PC-3 (cell line): ENCODE measurements at regions not wholly inside any gene's neighbourhood (a gene's known extent, or its start where the extent isn't known, plus 50 kb on each side); places are given as distances from the start of the nearest gene placed in this dataset.

Source experiments
- ATAC-seq: fragments of 200-7000 bp; cut with Tn5 transposase; 2 replicates; pipeline ENCODE4 v1.9.1; 2020; ENCODE audit warnings: mild to moderate bottlenecking, moderate library complexity
- BruUV-seq: library from RNA; stranded (reverse); fragments of 400-500 nt; replicated peaks from 2 replicates; lab custom pipeline; 2021; lab: Mats Ljungman, UMichigan
- CTCF ChIA-PET: fragments of 300-600 bp; sonication (Branson Sonifier 250); formaldehyde crosslinking; loops from one replicate; lab custom pipeline; 2022; ENCODE audit warnings: antibody characterized with exemption; lab: Charles Lee
- POLR2A ChIA-PET: fragments of 300-600 bp; sonication (Branson Sonifier 250); formaldehyde crosslinking; loops from one replicate; lab custom pipeline; 2022; ENCODE audit warnings: antibody characterized with exemption; ENCODE audit not compliant: unreplicated experiment; lab: Charles Lee
- DNase-seq: peaks from one replicate; pipeline ENCODE4 v3.0.0-alpha.2; 2015
- H2AFZ ChIP-seq: fragments of 300-600 bp; sonication (generic); 2 replicates; pipeline ENCODE4 v1.6.0; 2016; ENCODE audit warnings: antibody characterized with exemption, low read length
- H3F3A ChIP-seq: fragments of 300-600 bp; sonication (generic); one replicate; pipeline ENCODE4 v1.6.0; 2017; ENCODE audit warnings: antibody characterized with exemption, low read length, control low read depth, mild to moderate bottlenecking; ENCODE audit not compliant: unreplicated experiment
- H3K27ac ChIP-seq: fragments of 300-600 bp; sonication (generic); 2 replicates; pipeline ENCODE4 v1.5.1; 2016; ENCODE audit warnings: mild to moderate bottlenecking, low read length
- H3K27me3 ChIP-seq: fragments of 300-600 bp; sonication (generic); 2 replicates; pipeline ENCODE4 v1.6.1; 2016; ENCODE audit warnings: low read length, mixed read lengths
- H3K36me3 ChIP-seq: fragments of 300-600 bp; sonication (generic); 2 replicates; pipeline ENCODE4 v1.6.1; 2016; ENCODE audit warnings: low read depth, mixed run types, low read length, mixed read lengths
- H3K4me1 ChIP-seq: fragments of 300-600 bp; sonication (generic); 2 replicates; pipeline ENCODE4 v1.5.1; 2016; ENCODE audit warnings: low read length; ENCODE audit not compliant: insufficient read depth
- H3K4me2 ChIP-seq: fragments of 300-600 bp; sonication (generic); 2 replicates; pipeline ENCODE4 v1.6.0; 2016; ENCODE audit warnings: low read length
- H3K4me3 ChIP-seq: fragments of 300-600 bp; sonication (generic); 2 replicates; pipeline ENCODE4 v1.5.1; 2016; ENCODE audit warnings: mild to moderate bottlenecking, low read length, mixed read lengths
- H3K79me2 ChIP-seq: fragments of 300-600 bp; sonication (generic); 2 replicates; pipeline ENCODE4 v1.6.1; 2017; ENCODE audit warnings: low read length, mixed read lengths
- H3K9ac ChIP-seq: fragments of 300-600 bp; sonication (generic); 2 replicates; pipeline ENCODE4 v1.6.0; 2016; ENCODE audit warnings: mild to moderate bottlenecking, low read length
- H3K9me2 ChIP-seq: fragments of 300-600 bp; sonication (generic); replicated peaks from 2 replicates; pipeline ENCODE4 v1.6.1; 2016; ENCODE audit warnings: mixed run types, low read length, mixed read lengths
- H3K9me3 ChIP-seq: fragments of 300-600 bp; sonication (generic); 2 replicates; pipeline ENCODE4 v1.6.1; 2016; ENCODE audit warnings: low read length, mixed read lengths
- H4K20me1 ChIP-seq: fragments of 300-600 bp; sonication (generic); 2 replicates; pipeline ENCODE4 v1.6.1; 2016; ENCODE audit warnings: low read length, mixed read lengths
- EZH2 ChIP-seq: fragments of 300-600 bp; sonication (generic); IDR thresholded peaks from one replicate; pipeline ENCODE4 v1.6.1; 2017; ENCODE audit warnings: antibody characterized with exemption, mild to moderate bottlenecking, low read length; ENCODE audit not compliant: unreplicated experiment
- EZH2phosphoT487 ChIP-seq: fragments of 300-600 bp; sonication (generic); IDR thresholded peaks from 2 replicates; pipeline ENCODE4 v1.6.1; 2018; ENCODE audit warnings: mild to moderate bottlenecking, antibody characterized with exemption, low read length, borderline replicate concordance
- intact Hi-C: fragments of 100-400 bp; cut with micrococcal nuclease; formaldehyde crosslinking; loops from 2 replicates; pipeline ENCODE4 v1.9.0; 2023
- TF ChIP-seq, protein P1 (sequence below): fragments of 300-600 bp; sonication (generic); conservative IDR thresholded peaks from 2 replicates; pipeline ENCODE4 v1.5.1; 2017; ENCODE audit warnings: antibody characterized with exemption, low read depth, mild to moderate bottlenecking, low read length

DNA sequence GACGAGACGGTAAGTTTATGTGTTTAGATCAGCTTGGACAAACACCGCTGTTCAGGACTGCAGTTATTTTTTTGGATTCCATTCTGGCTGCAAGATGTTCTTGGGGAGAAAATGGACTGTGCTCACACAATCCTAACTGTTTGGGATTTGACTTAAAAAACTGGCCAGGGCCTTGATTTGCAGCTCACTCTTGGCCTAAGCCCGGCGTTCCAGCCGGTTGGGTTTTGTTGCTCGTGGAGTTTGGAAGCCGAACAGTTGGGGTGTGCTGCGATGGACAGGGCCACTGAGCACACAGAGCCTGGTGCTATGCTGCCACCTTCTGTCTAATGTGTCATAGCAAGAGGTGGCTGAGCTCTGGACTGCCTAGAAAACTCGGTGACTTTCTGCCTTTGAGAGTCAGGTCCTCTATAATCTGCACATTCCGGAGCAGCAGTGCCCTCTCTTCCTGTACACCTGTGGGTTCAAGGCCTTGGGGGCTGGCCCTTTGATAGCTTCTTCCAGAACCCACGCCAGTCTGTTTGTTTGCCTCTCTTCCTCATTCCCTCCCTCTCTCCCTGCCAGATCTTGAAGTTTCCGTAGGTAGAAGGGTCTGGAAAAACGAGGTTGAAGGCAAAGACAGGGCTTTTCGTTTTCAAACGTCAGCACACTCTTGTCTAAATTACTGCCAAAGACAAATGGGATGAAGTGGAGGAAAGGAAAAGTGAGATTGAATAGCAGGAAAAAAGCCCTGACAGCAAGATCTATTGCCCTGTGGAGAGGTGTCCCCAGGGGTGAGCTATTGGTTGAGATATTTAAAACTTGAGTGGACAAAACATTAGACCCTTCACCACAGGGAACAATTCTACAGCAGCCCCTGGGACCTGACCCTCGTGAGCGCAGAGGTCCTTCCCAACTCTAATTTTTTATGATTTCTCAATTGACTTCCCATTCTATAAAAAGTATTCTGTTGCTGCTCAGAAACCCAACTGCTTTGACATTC lies 167.5 kb upstream of the HABP2 start:
- peak overlapping the region; percentile 47 for H3K4me3 ChIP-seq
- H3K79me2 ChIP-seq: no peaks in the 10 kb centered on the region
- DNase-seq: peak; percentile 86
- peak overlapping the region; percentile 84 for H3K27ac ChIP-seq
- intact Hi-C loops: loop anchor here (1.0 to 10.0 kb wide), 7 partner anchors 69 to 911 kb away; partner anchors contain the start of gene TCF7L2
- H3K4me1 ChIP-seq: peaks cover 53% of the 10 kb centered on the region
- peak overlapping the region; percentile 68 for H3K9ac ChIP-seq
- POLR2A ChIA-PET: interaction anchor here (0.5 kb wide), 1 partner anchor 189 kb away, joined by 3 read pairs; no protein-coding TSS in a partner anchor
- peak overlapping the region; percentile 81 for H3K4me2 ChIP-seq
- no peaks in the 10 kb centered on the region for H4K20me1 ChIP-seq
- CTCF ChIA-PET: interaction anchor here (0.6 to 2.1 kb wide), 3 partner anchors 169 to 398 kb away, joined by 3 to 25 read pairs (median 8); no protein-coding TSS in a partner anchor
- no TSS peak for BruUV-seq
- ATAC-seq: peak; percentile 91
- no peaks in the 10 kb centered on the region for H3K9me3 ChIP-seq
- H3K36me3 ChIP-seq: no peaks in the 10 kb centered on the region
- TF ChIP-seq, protein P1, sequence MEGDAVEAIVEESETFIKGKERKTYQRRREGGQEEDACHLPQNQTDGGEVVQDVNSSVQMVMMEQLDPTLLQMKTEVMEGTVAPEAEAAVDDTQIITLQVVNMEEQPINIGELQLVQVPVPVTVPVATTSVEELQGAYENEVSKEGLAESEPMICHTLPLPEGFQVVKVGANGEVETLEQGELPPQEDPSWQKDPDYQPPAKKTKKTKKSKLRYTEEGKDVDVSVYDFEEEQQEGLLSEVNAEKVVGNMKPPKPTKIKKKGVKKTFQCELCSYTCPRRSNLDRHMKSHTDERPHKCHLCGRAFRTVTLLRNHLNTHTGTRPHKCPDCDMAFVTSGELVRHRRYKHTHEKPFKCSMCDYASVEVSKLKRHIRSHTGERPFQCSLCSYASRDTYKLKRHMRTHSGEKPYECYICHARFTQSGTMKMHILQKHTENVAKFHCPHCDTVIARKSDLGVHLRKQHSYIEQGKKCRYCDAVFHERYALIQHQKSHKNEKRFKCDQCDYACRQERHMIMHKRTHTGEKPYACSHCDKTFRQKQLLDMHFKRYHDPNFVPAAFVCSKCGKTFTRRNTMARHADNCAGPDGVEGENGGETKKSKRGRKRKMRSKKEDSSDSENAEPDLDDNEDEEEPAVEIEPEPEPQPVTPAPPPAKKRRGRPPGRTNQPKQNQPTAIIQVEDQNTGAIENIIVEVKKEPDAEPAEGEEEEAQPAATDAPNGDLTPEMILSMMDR: peak; percentile 84
- TF ChIP-seq EZH2phosphoT487: no peak
- H3K9me2 ChIP-seq: no peaks in the 10 kb centered on the region
- H3K27me3 ChIP-seq: no peaks in the 10 kb centered on the region
- no peaks in the 10 kb centered on the region for H3F3A ChIP-seq
- H2AFZ ChIP-seq: peak overlapping the region; percentile 70

- H3K4me3 ChIP-seq: peak overlapping the region; percentile 47
- no peaks in the 10 kb centered on the region for H3K36me3 ChIP-seq
- intact Hi-C loops: loop anchor here (1.0 to 10.0 kb wide), 5 partner anchors 60 to 911 kb away; partner anchors contain the start of gene TCF7L2
- ATAC-seq (peak; percentile 75), DNase-seq (peak; percentile 91)
- no peaks in the 10 kb centered on the region for H4K20me1 ChIP-seq
- H3K4me1 ChIP-seq: peaks cover 53% of the 10 kb centered on the region
- peak overlapping the region; percentile 68 for H3K9ac ChIP-seq
- 0 out of 2 replicates have a peak overlapping the region, but pooled peaks have one; percentile 70 for H2AFZ ChIP-seq
- no peaks in the 10 kb centered on the region for H3K9me2 ChIP-seq
- peak overlapping the region; percentile 84 for H3K27ac ChIP-seq
- H3K79me2 ChIP-seq: no peaks in the 10 kb centered on the region
- CTCF ChIA-PET: interaction anchor here (0.6 to 2.1 kb wide), 2 partner anchors 170 to 185 kb away, joined by 3 to 25 read pairs; no protein-coding TSS in a partner anchor
- TF ChIP-seq EZH2phosphoT487 (no peak), EZH2 (no peak)
- TF ChIP-seq, protein P1: no peak
- H3K9me3 ChIP-seq: no peaks in the 10 kb centered on the region
- POLR2A ChIA-PET: no interaction called here
- no TSS peak for BruUV-seq
- no peaks in the 10 kb centered on the region for H3F3A ChIP-seq
- no peaks in the 10 kb centered on the region for H3K27me3 ChIP-seq
- H3K4me2 ChIP-seq: peak overlapping the region; percentile 81
These were observed 166.8 kb upstream of the HABP2 start for GRCh38 chr10:113386005-113386404.
